ENCODE measurements at regions not wholly inside any gene's neighbourhood (a gene's known extent, or its start where the extent isn't known, plus 50 kb on each side); places are given as distances from the start of the nearest gene placed in this dataset.

DNA sequence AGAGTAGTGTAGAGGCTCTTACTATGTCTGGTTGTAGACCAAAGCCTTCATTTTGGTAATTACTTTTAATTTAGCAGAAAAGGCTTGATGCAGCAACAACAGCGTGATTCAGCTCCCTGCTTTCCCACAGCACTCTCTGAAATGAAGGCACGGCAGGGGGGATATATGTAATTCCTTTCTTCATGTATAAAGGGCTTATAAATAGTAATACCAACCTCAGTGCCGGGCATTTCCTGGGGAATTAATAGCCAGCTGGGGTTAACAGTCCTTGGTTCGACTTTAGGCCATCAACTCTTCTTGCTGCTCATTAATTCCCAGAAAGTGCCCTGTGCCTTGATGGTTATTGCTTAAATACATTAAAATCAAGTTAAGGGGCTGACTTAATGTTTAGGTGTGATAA, 669.0 kb downstream of the ZNF674 start:
- Histone ChIP-seq H3K27me3 (ENCODE audit: control insufficient read depth, extremely low read depth, insufficient read depth, low read length) (no peaks in the 10 kb centered on the region), H3K9ac (ENCODE audit: control insufficient read depth, extremely low read depth, insufficient read depth, low read length) (no peak overlapping the region), H3K36me3 (ENCODE audit: control insufficient read depth in 2 of 2, extremely low read depth in 1 of 2, insufficient read depth in 2 of 2, low read length in 2 of 2) (no peaks in the 10 kb centered on the region), H2AFZ (ENCODE audit: control insufficient read depth, low read length) (no peak overlapping the region), H3K79me2 (ENCODE audit: control insufficient read depth, insufficient read depth, low read length) (no peaks in the 10 kb centered on the region), H3K9me1 (ENCODE audit: control insufficient read depth, extremely low read depth, insufficient read depth, low read length) (no peaks in the 10 kb centered on the region), H3K4me3 (ENCODE audit: control insufficient read depth in 2 of 3, extremely low read depth in 1 of 3, insufficient read depth in 2 of 3, low read depth in 1 of 3, low read length in 3 of 3) (no peak overlapping the region), H3K9me3 (ENCODE audit: control insufficient read depth, low read depth, low read length) (no peaks in the 10 kb centered on the region), H4K20me1 (ENCODE audit: control insufficient read depth, extremely low read depth, insufficient read depth, low read length) (no peaks in the 10 kb centered on the region), H3K4me1 (ENCODE audit: control insufficient read depth, extremely low read depth, insufficient read depth, low read length) (no peaks in the 10 kb centered on the region), H3K27ac (ENCODE audit: control insufficient read depth, insufficient read depth, low read length) (no peak overlapping the region), H3K4me2 (ENCODE audit: control insufficient read depth, extremely low read depth, insufficient read depth, low read depth, low read length) (no peak overlapping the region)
- TF ChIP-seq EZH2 (IDR thresholded peaks at IDR 0.05; ENCODE audit: low read length) = no peak
- TF ChIP-seq, protein P1, sequence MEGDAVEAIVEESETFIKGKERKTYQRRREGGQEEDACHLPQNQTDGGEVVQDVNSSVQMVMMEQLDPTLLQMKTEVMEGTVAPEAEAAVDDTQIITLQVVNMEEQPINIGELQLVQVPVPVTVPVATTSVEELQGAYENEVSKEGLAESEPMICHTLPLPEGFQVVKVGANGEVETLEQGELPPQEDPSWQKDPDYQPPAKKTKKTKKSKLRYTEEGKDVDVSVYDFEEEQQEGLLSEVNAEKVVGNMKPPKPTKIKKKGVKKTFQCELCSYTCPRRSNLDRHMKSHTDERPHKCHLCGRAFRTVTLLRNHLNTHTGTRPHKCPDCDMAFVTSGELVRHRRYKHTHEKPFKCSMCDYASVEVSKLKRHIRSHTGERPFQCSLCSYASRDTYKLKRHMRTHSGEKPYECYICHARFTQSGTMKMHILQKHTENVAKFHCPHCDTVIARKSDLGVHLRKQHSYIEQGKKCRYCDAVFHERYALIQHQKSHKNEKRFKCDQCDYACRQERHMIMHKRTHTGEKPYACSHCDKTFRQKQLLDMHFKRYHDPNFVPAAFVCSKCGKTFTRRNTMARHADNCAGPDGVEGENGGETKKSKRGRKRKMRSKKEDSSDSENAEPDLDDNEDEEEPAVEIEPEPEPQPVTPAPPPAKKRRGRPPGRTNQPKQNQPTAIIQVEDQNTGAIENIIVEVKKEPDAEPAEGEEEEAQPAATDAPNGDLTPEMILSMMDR (optimal IDR thresholded peaks at IDR 0.05 in 1 of 3, IDR thresholded peaks at IDR 0.05 in 1 of 3, conservative IDR thresholded peaks at IDR 0.05 in 1 of 3; ENCODE audit: extremely low read depth in 1 of 3, insufficient read depth in 2 of 3, low read length in 3 of 3) = no peak
- dilution Hi-C loops (cut with MboI; ENCODE audit: extremely low pct_ligation_motif_present, low sequenced_read_pairs) = no loop called here
- FAIRE-seq (no peak), DNase-seq (ENCODE audit: low read depth, low spot score) (no peak)

DNA sequence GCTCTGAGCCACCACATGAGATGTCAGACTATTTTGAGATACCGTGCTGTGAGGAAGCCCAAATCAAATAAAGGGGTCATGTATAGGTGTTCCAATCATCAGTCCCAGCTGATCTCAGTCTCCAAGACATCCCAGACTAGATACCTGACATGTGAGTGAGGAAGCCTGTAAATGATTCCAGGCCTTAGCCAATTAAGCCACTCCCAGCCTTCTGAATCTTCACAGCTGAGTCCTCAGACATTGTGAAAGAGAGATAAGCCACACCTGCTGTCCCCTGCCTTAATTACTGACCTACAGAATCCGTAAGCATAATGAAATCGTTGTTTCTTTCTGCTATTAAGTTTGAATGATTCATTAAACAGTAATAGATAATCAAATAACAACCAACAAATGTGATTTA, 671.4 kb downstream of the ZNF674 start:
- DNase-seq (ENCODE audit: low read depth, low spot score) (no peak), FAIRE-seq (no peak)
- H3K27ac ChIP-seq (ENCODE audit: control insufficient read depth, insufficient read depth, low read length) = no peak overlapping the region
- no peaks in the 10 kb centered on the region for H3K36me3 ChIP-seq (ENCODE audit: control insufficient read depth in 2 of 2, extremely low read depth in 1 of 2, insufficient read depth in 2 of 2, low read length in 2 of 2)
- no peaks in the 10 kb centered on the region for H4K20me1 ChIP-seq (ENCODE audit: control insufficient read depth, extremely low read depth, insufficient read depth, low read length)
- no peak overlapping the region for H2AFZ ChIP-seq (ENCODE audit: control insufficient read depth, low read length)
- no peak overlapping the region for H3K9ac ChIP-seq (ENCODE audit: control insufficient read depth, extremely low read depth, insufficient read depth, low read length)
- no peaks in the 10 kb centered on the region for H3K27me3 ChIP-seq (ENCODE audit: control insufficient read depth, extremely low read depth, insufficient read depth, low read length)
- dilution Hi-C loops (cut with MboI; ENCODE audit: extremely low pct_ligation_motif_present, low sequenced_read_pairs) = no loop called here
- no peaks in the 10 kb centered on the region for H3K4me1 ChIP-seq (ENCODE audit: control insufficient read depth, extremely low read depth, insufficient read depth, low read length)
- no peaks in the 10 kb centered on the region for H3K9me3 ChIP-seq (ENCODE audit: control insufficient read depth, low read depth, low read length)
- H3K9me1 ChIP-seq (ENCODE audit: control insufficient read depth, extremely low read depth, insufficient read depth, low read length) = no peaks in the 10 kb centered on the region
- H3K4me2 ChIP-seq (ENCODE audit: control insufficient read depth, extremely low read depth, insufficient read depth, low read depth, low read length) = no peak overlapping the region
- H3K4me3 ChIP-seq (ENCODE audit: control insufficient read depth in 2 of 3, extremely low read depth in 1 of 3, insufficient read depth in 2 of 3, low read depth in 1 of 3, low read length in 3 of 3) = no peak overlapping the region
- no peaks in the 10 kb centered on the region for H3K79me2 ChIP-seq (ENCODE audit: control insufficient read depth, insufficient read depth, low read length)
- TF ChIP-seq EZH2 (IDR thresholded peaks at IDR 0.05; ENCODE audit: low read length) = no peak
- TF ChIP-seq, protein P1 (optimal IDR thresholded peaks at IDR 0.05 in 1 of 3, IDR thresholded peaks at IDR 0.05 in 1 of 3, conservative IDR thresholded peaks at IDR 0.05 in 1 of 3; ENCODE audit: extremely low read depth in 1 of 3, insufficient read depth in 2 of 3, low read length in 3 of 3) = no peak
